HG02981 (cell line): ENCODE measurements at regions not wholly inside any gene's neighbourhood (a gene's known extent, or its start where the extent isn't known, plus 50 kb on each side); places are given as distances from the start of the nearest gene placed in this dataset.

Source experiments
- ATAC-seq: cut with Tn5 transposase; IDR thresholded peaks from one replicate; pipeline ENCODE4 v1.9.1; 2021; ENCODE audit warnings: mild to moderate bottlenecking, moderate library complexity; ENCODE audit not compliant: unreplicated experiment

- no peak for ATAC-seq
These were observed 91.6 kb upstream of the ATF7IP start for GRCh38 chr12:14273913-14274311.

GRCh38 chr12:14275111-14275510 is 90.4 kb upstream of the ATF7IP start:
- ATAC-seq = no peak

- ATAC-seq = no peak
These were observed 89.6 kb upstream of the ATF7IP start for GRCh38 chr12:14275886-14276285.

GRCh38 chr12:14278294-14278953 is 87.1 kb upstream of the ATF7IP start:
- ATAC-seq = no peak

GRCh38 chr12:14279845-14280244 is 85.6 kb upstream of the ATF7IP start:
- no peak for ATAC-seq

- ATAC-seq = no peak
These were observed 84.6 kb upstream of the ATF7IP start for GRCh38 chr12:14280921-14281320.

- ATAC-seq = no peak
These were observed 83.9 kb upstream of the ATF7IP start for GRCh38 chr12:14281539-14281938.

GRCh38 chr12:14283489-14284144 is 81.9 kb upstream of the ATF7IP start:
- ATAC-seq = no peak

- no peak for ATAC-seq
These were observed 81.2 kb upstream of the ATF7IP start for GRCh38 chr12:14284184-14284722.

GRCh38 chr12:14289601-14290000 is 75.9 kb upstream of the ATF7IP start:
- no peak for ATAC-seq

GRCh38 chr12:14290951-14291350 is 74.5 kb upstream of the ATF7IP start:
- ATAC-seq = no peak

- no peak for ATAC-seq
These were observed 61.8 kb upstream of the ATF7IP start for GRCh38 chr12:14303661-14304155.

- ATAC-seq = no peak
These were observed 58.5 kb upstream of the ATF7IP start for GRCh38 chr12:14307004-14307403.

GRCh38 chr12:14308516-14308915 is 57.0 kb upstream of the ATF7IP start:
- ATAC-seq = no peak

GRCh38 chr12:14310866-14311265 is 54.6 kb upstream of the ATF7IP start:
- ATAC-seq = no peak

- ATAC-seq = no peak
These were observed 51.9 kb upstream of the ATF7IP start for GRCh38 chr12:14313379-14314138.

- no peak for ATAC-seq
These were observed 50.7 kb upstream of the ATF7IP start for GRCh38 chr12:14314801-14315200.

GRCh38 chr12:14315501-14315900 is 50.0 kb upstream of the ATF7IP start:
- ATAC-seq = no peak
